ENCODE measurements at regions not wholly inside any gene's neighbourhood (a gene's known extent, or its start where the extent isn't known, plus 50 kb on each side); places are given as distances from the start of the nearest gene placed in this dataset.

DNA sequence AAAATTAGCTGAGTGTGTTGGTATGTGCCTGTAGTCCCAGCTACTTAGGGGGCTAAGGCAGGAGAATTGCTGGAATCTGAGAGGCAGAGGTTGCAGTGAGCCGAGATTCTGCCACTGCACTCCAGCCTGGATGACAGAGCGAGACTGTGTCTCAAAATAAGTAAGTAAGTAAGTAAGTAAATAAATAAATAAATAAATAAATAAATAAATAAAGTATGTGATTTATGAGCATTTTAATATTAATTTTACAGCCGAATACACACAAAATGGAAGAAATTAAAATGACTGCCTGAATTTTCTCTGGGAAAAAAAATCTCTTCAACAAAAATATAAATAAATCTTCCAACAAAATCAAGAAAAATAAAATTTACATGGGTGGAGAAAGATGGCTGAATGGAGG is 740.7 kb downstream of the CDH18 start:
- intact Hi-C loops (cut with micrococcal nuclease), result no loop called here
- POLR2A ChIA-PET, result no interaction called here
- no peak overlapping the region for H3K4me3 Mint-ChIP-seq
- no peak overlapping the region for H3K27ac Mint-ChIP-seq
- H3K4me1 Mint-ChIP-seq (ENCODE audit: low read depth), result no peaks in the 10 kb centered on the region
- ATAC-seq (no peak), DNase-seq (no peak)
- no peaks in the 10 kb centered on the region for H3K27me3 Mint-ChIP-seq
- TF ChIP-seq, protein P1, sequence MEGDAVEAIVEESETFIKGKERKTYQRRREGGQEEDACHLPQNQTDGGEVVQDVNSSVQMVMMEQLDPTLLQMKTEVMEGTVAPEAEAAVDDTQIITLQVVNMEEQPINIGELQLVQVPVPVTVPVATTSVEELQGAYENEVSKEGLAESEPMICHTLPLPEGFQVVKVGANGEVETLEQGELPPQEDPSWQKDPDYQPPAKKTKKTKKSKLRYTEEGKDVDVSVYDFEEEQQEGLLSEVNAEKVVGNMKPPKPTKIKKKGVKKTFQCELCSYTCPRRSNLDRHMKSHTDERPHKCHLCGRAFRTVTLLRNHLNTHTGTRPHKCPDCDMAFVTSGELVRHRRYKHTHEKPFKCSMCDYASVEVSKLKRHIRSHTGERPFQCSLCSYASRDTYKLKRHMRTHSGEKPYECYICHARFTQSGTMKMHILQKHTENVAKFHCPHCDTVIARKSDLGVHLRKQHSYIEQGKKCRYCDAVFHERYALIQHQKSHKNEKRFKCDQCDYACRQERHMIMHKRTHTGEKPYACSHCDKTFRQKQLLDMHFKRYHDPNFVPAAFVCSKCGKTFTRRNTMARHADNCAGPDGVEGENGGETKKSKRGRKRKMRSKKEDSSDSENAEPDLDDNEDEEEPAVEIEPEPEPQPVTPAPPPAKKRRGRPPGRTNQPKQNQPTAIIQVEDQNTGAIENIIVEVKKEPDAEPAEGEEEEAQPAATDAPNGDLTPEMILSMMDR (IDR thresholded peaks at IDR 0.05), result no peak
- CTCF ChIA-PET, result no interaction called here
- peaks cover 12% of the 10 kb centered on the region for H3K9me3 Mint-ChIP-seq
- H3K36me3 Mint-ChIP-seq (ENCODE audit: low read depth), result no peaks in the 10 kb centered on the region

DNA sequence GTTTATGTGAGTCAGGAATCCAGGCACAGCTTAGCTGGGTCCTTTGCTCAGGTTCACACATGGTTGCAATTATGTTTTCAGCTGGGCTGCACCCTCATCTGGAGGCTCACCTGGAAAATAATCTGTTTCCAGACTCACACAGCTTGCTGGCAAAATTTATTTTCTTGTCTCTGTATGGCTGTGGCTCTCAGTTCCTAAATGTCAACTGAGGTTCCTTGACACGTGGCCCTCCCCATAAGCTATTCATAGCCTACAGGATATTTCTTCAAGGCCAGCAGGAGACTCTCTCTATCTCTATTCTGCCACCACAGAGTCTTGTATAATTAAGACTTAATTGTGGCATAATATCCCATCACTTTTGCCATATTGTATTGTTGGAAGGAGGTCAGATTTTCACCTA is 732.0 kb downstream of the CDH18 start:
- ChIA-PET CTCF (no interaction called here), POLR2A (no interaction called here)
- no peaks in the 10 kb centered on the region for H3K27me3 Mint-ChIP-seq
- DNase-seq (no peak), ATAC-seq (no peak)
- no peaks in the 10 kb centered on the region for H3K36me3 Mint-ChIP-seq (ENCODE audit: low read depth)
- TF ChIP-seq, protein P1 (IDR thresholded peaks at IDR 0.05), result no peak
- H3K4me3 Mint-ChIP-seq, result no peak overlapping the region
- no peaks in the 10 kb centered on the region for H3K4me1 Mint-ChIP-seq (ENCODE audit: low read depth)
- H3K27ac Mint-ChIP-seq, result no peak overlapping the region
- intact Hi-C loops (cut with micrococcal nuclease), result no loop called here
- H3K9me3 Mint-ChIP-seq, result peaks cover 15% of the 10 kb centered on the region

DNA sequence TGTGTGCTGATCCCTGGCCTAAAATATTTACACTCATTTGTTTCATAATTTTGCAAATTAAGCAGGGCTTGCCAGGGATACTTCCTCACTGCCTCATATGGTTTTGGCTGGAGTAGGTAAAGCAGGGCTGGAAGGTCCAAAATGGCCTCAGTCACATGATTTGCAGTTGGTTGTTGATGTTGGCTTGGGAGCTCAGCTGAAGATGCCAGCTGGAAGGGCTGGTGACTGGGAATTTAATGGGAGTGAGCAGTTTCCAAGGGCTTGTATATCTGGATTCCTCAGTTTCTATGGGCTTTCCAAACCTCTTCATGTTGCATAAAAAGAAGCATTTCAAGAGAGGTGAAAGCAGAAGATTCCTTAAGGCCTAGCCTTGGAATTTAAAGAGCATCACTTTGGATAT is 729.3 kb downstream of the CDH18 start:
- Mint-ChIP-seq H3K4me1 (ENCODE audit: low read depth) (no peaks in the 10 kb centered on the region), H3K36me3 (ENCODE audit: low read depth) (no peaks in the 10 kb centered on the region), H3K27me3 (no peaks in the 10 kb centered on the region), H3K4me3 (no peak overlapping the region), H3K9me3 (peaks cover 11% of the 10 kb centered on the region), H3K27ac (no peak overlapping the region)
- CTCF ChIA-PET, result no interaction called here
- DNase-seq (no peak), ATAC-seq (no peak)
- intact Hi-C loops (cut with micrococcal nuclease), result no loop called here
- POLR2A ChIA-PET, result no interaction called here
- TF ChIP-seq, protein P1 (IDR thresholded peaks at IDR 0.05), result no peak

DNA sequence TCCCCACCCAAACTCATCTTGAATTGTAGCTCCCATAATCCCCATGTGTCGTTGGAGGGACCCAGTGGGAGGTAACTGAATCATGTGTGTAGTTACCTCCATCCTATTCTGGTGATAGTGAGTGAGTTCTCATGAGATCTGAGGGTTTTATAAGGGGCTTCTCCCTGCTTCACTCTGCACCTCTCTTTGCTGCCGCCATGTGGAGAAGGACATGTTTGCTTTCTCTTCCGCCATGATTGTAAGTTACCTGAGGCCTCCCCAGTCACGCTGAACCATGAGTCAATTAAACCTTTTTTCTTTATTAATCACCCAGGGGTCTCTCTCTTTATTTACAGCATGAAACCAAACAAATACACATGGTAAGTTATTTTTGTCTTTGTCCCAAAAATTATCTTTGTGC is 726.1 kb downstream of the CDH18 start:
- ChIA-PET POLR2A (no interaction called here), CTCF (no interaction called here)
- DNase-seq (no peak), ATAC-seq (no peak)
- Mint-ChIP-seq H3K36me3 (ENCODE audit: low read depth) (no peaks in the 10 kb centered on the region), H3K27ac (no peak overlapping the region), H3K9me3 (peaks cover 8% of the 10 kb centered on the region), H3K4me3 (no peak overlapping the region), H3K4me1 (ENCODE audit: low read depth) (no peaks in the 10 kb centered on the region), H3K27me3 (no peaks in the 10 kb centered on the region)
- intact Hi-C loops (cut with micrococcal nuclease), result no loop called here
- TF ChIP-seq, protein P1 (IDR thresholded peaks at IDR 0.05), result no peak

DNA sequence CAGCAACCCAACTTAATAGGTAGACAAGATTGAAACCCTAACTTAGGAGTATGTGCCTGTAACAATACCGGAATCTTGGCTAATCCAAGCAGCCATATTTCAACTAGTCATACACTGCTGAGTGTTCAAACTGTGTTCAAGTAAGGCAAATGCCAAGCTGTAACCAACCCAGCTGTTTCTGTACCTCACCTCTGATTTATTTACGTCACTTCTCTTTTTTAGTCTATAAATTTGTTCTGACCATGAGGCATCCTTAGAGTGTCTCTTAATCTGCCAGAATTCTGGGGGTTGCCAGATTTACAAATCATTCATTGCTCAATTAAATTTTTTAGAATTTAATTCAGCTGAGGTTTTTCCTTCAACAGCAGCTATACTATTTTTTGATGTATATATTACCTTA is 723.2 kb downstream of the CDH18 start:
- POLR2A ChIA-PET, result no interaction called here

More for the DNA sequence above, 723.2 kb downstream of the CDH18 start:
- H3K27me3 Mint-ChIP-seq, result no peaks in the 10 kb centered on the region
- H3K4me3 Mint-ChIP-seq, result no peak overlapping the region
- TF ChIP-seq, protein P1 (IDR thresholded peaks at IDR 0.05), result no peak
- H3K36me3 Mint-ChIP-seq (ENCODE audit: low read depth), result no peaks in the 10 kb centered on the region
- ATAC-seq (no peak), DNase-seq (no peak)
- no peaks in the 10 kb centered on the region for H3K4me1 Mint-ChIP-seq (ENCODE audit: low read depth)
- H3K9me3 Mint-ChIP-seq, result peaks cover 11% of the 10 kb centered on the region
- intact Hi-C loops (cut with micrococcal nuclease), result no loop called here
- CTCF ChIA-PET, result no interaction called here
- no peak overlapping the region for H3K27ac Mint-ChIP-seq

Measured in activated CD8-positive, alpha-beta T cell treated with anti-CD3 and anti-CD28 coated beads for 36 hours (primary cell).